GM12874 (cell line): ENCODE measurements at regions not wholly inside any gene's neighbourhood (a gene's known extent, or its start where the extent isn't known, plus 50 kb on each side); places are given as distances from the start of the nearest gene placed in this dataset.

Source experiments
- TF ChIP-seq, protein P1 (sequence below): IDR thresholded peaks from 2 replicates; pipeline ENCODE4 v1.5.1; 2011; ENCODE audit warnings: low read depth, mild to moderate bottlenecking, control low read depth, low read length, moderate library complexity; ENCODE audit not compliant: insufficient read depth

DNA sequence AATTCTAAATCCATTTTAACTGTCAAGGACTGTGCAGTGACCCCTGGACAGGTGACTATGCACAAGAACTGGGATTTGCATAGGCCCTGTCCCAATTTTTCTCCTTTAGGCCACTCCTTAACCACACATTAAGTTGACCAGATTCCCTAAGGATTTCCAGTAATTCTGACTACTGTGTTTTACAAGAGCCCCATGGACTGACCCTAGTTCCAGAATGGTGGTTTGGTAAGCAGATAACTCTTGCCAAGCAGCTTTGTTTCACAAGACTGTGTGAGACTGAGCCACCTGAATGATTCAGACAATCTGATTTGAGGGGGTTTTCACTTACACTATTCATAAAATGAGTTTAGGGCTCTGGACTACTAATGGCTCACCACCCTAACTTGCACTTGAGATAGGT is 535.8 kb downstream of the ZBBX start:
- TF ChIP-seq, protein P1, sequence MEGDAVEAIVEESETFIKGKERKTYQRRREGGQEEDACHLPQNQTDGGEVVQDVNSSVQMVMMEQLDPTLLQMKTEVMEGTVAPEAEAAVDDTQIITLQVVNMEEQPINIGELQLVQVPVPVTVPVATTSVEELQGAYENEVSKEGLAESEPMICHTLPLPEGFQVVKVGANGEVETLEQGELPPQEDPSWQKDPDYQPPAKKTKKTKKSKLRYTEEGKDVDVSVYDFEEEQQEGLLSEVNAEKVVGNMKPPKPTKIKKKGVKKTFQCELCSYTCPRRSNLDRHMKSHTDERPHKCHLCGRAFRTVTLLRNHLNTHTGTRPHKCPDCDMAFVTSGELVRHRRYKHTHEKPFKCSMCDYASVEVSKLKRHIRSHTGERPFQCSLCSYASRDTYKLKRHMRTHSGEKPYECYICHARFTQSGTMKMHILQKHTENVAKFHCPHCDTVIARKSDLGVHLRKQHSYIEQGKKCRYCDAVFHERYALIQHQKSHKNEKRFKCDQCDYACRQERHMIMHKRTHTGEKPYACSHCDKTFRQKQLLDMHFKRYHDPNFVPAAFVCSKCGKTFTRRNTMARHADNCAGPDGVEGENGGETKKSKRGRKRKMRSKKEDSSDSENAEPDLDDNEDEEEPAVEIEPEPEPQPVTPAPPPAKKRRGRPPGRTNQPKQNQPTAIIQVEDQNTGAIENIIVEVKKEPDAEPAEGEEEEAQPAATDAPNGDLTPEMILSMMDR, result no peak

DNA sequence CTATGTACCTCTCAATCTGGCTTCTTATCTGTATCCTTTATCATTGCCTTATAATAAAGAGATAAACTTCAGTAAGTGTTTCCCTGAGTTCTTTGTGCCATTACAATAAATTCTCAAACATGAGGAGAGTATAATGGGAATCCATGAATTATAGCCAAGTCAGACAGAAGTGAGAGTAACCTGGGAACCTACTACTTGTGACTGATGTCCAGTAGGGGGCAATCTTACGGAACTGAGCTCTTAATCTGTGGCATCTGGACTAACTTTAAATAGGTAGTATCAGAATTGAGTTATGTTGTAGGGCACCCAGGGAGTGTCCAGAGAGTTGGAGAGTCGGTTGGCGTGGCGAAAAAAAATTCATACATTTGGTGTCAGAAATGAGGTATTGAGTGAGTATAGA is 542.6 kb downstream of the ZBBX start:
- TF ChIP-seq, protein P1, result peak; percentile 44; the same call in 1 of the 2 replicates

DNA sequence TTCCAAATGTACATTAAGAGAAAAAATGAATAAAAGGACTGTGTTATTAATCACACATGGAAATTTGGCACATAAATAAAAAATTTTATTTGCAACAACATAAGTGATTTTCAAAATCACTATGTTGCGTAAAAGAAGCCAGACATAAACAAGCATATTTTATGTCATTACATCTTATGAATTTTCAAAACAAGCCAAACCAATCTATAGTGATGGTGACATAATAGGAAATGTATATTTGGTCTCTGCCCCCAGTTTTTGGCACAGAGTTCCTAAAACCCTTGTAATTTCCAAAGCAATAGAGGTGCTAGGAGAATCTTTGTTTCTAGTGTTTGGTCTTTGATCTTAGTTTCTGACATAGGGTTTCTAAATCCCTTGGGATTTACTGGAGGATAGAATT is 543.3 kb downstream of the ZBBX start:
- TF ChIP-seq, protein P1, result no peak

DNA sequence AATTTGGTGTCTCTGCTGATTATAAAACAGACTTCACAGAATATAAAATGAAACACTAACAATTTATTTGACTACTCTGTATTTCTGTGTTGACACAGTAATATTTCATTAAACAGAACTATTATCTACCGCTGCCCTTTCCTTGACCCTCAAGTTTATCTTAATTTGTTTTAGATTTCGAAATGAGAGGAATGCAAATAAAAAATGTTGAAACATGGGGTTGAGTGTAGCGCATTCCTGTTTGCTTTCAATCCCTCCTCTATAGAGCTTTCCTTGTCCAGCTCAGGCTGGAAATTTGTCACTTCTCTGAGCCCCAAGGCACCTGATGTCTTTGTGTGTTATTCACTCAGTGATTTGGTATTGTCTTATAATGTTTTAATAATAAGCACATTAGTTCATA is 550.2 kb downstream of the ZBBX start:
- TF ChIP-seq, protein P1, result no peak

DNA sequence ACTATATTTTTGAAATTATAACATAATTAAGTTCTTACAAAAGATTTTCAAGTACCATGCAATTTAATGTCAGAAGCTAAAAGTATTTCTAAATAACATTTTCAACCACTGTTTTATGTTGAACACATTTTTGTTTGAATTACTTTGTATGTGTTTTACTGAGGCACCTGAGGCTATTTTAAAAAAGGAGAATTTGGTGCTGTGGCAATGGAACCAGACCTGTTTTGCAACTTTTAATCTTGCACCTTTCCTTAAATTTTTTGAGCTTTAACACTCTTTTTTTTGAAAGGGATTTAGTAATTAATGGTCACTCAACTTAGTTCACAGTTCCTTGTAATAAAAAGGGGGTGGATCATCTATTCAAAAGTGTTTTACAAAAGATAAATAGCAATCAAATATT is 561.6 kb downstream of the ZBBX start:
- TF ChIP-seq, protein P1, result no peak

DNA sequence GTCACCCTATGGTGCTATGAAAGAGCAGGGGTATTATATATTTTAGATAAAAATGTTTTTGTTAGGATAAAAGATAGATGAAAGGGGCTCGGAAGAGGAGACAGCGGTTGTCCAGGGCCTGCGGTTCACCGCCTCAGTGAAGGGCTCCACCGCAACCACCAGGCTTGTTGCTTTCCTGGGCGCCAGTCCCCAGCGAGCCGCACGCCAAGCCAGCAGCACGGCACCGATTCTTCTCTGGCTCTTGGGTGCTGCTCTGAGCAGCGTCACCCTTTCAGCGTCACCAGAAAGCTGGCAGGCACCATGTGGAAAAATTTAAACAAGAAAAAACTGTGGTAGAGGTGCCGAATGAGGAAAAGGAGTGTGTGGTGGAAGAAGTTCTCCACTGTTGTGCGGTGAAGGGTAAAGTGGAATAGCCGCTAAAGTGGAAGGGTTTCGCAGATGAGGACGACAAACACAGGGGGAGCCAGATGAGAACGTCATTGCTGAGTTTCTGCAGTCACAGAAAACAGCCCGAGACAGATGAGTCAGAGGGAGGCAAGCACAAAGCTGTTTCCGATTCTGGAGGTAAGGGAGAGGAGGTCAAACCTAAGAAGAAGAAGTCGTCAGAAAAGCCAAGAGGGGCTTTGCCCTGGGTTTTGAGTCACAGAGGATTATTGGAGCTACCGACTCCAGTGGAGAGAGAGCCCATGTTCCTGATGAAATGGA is 569.2 kb downstream of the ZBBX start:
- TF ChIP-seq, protein P1, result no peak

DNA sequence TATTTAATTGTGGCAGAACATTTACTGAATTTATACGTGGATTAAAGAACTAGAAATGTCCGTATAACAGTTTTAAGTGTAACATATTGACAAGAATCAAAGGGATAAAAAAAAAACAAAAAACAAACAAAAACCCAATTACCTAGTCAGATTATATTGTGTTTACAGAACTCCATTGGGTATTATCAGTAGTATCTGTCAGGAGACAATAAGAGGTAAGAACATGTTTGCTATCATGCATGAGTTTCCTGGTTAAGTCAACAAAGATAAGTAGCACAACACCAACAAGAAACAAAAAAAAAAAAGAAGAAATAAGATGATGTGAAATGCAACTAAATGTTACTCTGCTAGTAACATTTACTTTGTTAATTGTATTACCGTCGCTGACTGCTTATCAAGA is 570.6 kb downstream of the ZBBX start:
- TF ChIP-seq, protein P1, result no peak

DNA sequence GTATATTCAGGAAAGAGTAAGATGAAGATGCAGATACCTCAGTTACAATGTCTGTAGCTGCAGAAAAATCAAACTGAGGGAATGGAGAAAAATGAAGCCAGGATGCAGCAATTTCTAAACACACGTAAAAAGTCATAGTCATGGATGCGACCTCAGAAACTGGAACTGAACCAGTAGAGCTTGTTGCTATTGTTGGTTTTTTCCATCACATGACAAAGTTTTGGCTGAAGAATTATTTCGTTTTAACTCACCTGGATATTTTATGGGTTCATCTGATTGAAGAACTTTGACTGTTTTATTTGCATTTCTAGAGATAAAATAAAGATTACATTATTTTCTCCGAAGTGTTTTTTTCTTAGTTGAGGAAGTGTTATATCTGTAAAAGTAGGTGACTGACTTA is 591.2 kb downstream of the ZBBX start:
- TF ChIP-seq, protein P1, result no peak
